ENCODE measurements at regions not wholly inside any gene's neighbourhood (a gene's known extent, or its start where the extent isn't known, plus 50 kb on each side); places are given as distances from the start of the nearest gene placed in this dataset.

- TF ChIP-seq, protein P1, sequence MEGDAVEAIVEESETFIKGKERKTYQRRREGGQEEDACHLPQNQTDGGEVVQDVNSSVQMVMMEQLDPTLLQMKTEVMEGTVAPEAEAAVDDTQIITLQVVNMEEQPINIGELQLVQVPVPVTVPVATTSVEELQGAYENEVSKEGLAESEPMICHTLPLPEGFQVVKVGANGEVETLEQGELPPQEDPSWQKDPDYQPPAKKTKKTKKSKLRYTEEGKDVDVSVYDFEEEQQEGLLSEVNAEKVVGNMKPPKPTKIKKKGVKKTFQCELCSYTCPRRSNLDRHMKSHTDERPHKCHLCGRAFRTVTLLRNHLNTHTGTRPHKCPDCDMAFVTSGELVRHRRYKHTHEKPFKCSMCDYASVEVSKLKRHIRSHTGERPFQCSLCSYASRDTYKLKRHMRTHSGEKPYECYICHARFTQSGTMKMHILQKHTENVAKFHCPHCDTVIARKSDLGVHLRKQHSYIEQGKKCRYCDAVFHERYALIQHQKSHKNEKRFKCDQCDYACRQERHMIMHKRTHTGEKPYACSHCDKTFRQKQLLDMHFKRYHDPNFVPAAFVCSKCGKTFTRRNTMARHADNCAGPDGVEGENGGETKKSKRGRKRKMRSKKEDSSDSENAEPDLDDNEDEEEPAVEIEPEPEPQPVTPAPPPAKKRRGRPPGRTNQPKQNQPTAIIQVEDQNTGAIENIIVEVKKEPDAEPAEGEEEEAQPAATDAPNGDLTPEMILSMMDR (conservative IDR thresholded peaks at IDR 0.05): no peak
- TF ChIP-seq EZH2 (IDR thresholded peaks at IDR 0.05; ENCODE audit: low read depth): no peak
Measured at GRCh38 chr4:3845094-3845743, 79.0 kb downstream of the ADRA2C start.

Measured in PC-9 (cell line).